OCI-LY3 (cell line): ENCODE measurements at regions not wholly inside any gene's neighbourhood (a gene's known extent, or its start where the extent isn't known, plus 50 kb on each side); places are given as distances from the start of the nearest gene placed in this dataset.

ENCODE experiments used
- H2AFZ ChIP-seq: fragments of 200-600, 300-600 bp; shearing (Covaris generic); 2 replicates; pipeline ENCODE4 v1.6.0; 2014; ENCODE audit warnings: antibody characterized with exemption, low read depth, low read length
- H3K27ac ChIP-seq: fragments of 200-600, 300-600 bp; sonication (generic); 2 replicates; pipeline ENCODE4 v1.5.1; 2014; ENCODE audit warnings: mild to moderate bottlenecking, low read length, moderate library complexity, mixed read lengths
- H3K27me3 ChIP-seq: fragments of 200-600, 300-600 bp; sonication (generic); 2 replicates; pipeline ENCODE4 v1.6.1; 2014; ENCODE audit warnings: low read depth, low read length, mixed read lengths
- H3K36me3 ChIP-seq: fragments of 200-600, 300-600 bp; sonication (generic); replicated peaks from 2 replicates; pipeline ENCODE3; 2014; ENCODE audit warnings: low read depth, low read length, mixed read lengths
- H3K4me1 ChIP-seq: fragments of 300-600, 200-600 bp; sonication (generic); 2 replicates; pipeline ENCODE4 v1.6.1; 2014; ENCODE audit warnings: low read length, mixed read lengths
- H3K4me2 ChIP-seq: fragments of 200-600, 300-600 bp; sonication (generic); 2 replicates; pipeline ENCODE4 v1.6.1; 2014; ENCODE audit warnings: low read length, mixed read lengths
- H3K4me3 ChIP-seq: fragments of 300-600, 200-600 bp; sonication (generic); 2 replicates; pipeline ENCODE4 v1.5.1; 2014; ENCODE audit warnings: antibody characterized with exemption, mild to moderate bottlenecking, low read length, moderate library complexity
- H3K79me2 ChIP-seq: fragments of 300-600, 200-600 bp; shearing (Covaris generic); 2 replicates; pipeline ENCODE4 v1.6.1; 2014; ENCODE audit warnings: mild to moderate bottlenecking, low read length, mixed read lengths
- H3K9ac ChIP-seq: fragments of 300-600, 200-600 bp; shearing (Covaris generic); 2 replicates; pipeline ENCODE4 v1.6.0; 2014; ENCODE audit warnings: mild to moderate bottlenecking, low read length, moderate library complexity
- H3K9me3 ChIP-seq: fragments of 200-600, 300-600 bp; shearing (Covaris generic); 2 replicates; pipeline ENCODE4 v1.6.1; 2014; ENCODE audit warnings: low read length, mixed read lengths; ENCODE audit not compliant: insufficient read depth
- H4K20me1 ChIP-seq: fragments of 200-600, 300-600 bp; sonication (generic); 2 replicates; pipeline ENCODE4 v1.6.1; 2016; ENCODE audit warnings: low read length, mixed read lengths; ENCODE audit not compliant: insufficient read depth
- CTCF ChIP-seq: fragments of 200-600, 300-600 bp; sonication (generic); IDR thresholded peaks from 2 replicates; pipeline ENCODE4 v1.5.1; 2014; ENCODE audit warnings: antibody characterized with exemption, low read length, low read depth
- EZH2phosphoT487 ChIP-seq: fragments of 200-600 bp; shearing (Covaris generic); IDR thresholded peaks from 2 replicates; pipeline ENCODE4 v1.6.1; 2018; ENCODE audit warnings: antibody characterized with exemption, mixed run types, low read depth

- H2AFZ ChIP-seq: no peak overlapping the region; the same call in 1 of the 2 replicates
- no peaks in the 10 kb centered on the region for H3K27me3 ChIP-seq
- H3K79me2 ChIP-seq: no peaks in the 10 kb centered on the region
- H4K20me1 ChIP-seq: no peaks in the 10 kb centered on the region
- H3K4me3 ChIP-seq: peak overlapping the region; percentile 78
- TF ChIP-seq CTCF (no peak), EZH2phosphoT487 (no peak)
- H3K36me3 ChIP-seq: no peaks in the 10 kb centered on the region
- H3K27ac ChIP-seq: peak overlapping the region; percentile 99
- H3K9me3 ChIP-seq: no peaks in the 10 kb centered on the region
- H3K9ac ChIP-seq: peak overlapping the region; percentile 94
- H3K4me1 ChIP-seq: peaks cover 95% of the 10 kb centered on the region
- peak overlapping the region; percentile 99 for H3K4me2 ChIP-seq
These were observed 234.3 kb upstream of the PLEKHG7 start for GRCh38 chr12:92468358-92469020.

- H3K9me3 ChIP-seq: no peaks in the 10 kb centered on the region
- peak overlapping the region; percentile 99 for H3K4me2 ChIP-seq
- H3K9ac ChIP-seq: peak overlapping the region; percentile 94
- peak overlapping the region; percentile 78 for H3K4me3 ChIP-seq
- H3K4me1 ChIP-seq: peaks cover 95% of the 10 kb centered on the region
- peak overlapping the region; percentile 99 for H3K27ac ChIP-seq
- H3K36me3 ChIP-seq: no peaks in the 10 kb centered on the region
- no peaks in the 10 kb centered on the region for H4K20me1 ChIP-seq
- no peaks in the 10 kb centered on the region for H3K79me2 ChIP-seq
- H3K27me3 ChIP-seq: no peaks in the 10 kb centered on the region
- no peak overlapping the region; the same call in 1 of the 2 replicates for H2AFZ ChIP-seq
- no peak for TF ChIP-seq EZH2phosphoT487
These were observed 234.9 kb upstream of the PLEKHG7 start for GRCh38 chr12:92467886-92468285.

- Histone ChIP-seq H3K9me3 (peaks cover 3% of the 10 kb centered on the region; the same call in 1 of the 2 replicates), H3K4me2 (peak overlapping the region; percentile 99), H4K20me1 (no peaks in the 10 kb centered on the region), H3K4me1 (peaks cover 95% of the 10 kb centered on the region), H3K27ac (peak overlapping the region; percentile 99), H3K79me2 (no peaks in the 10 kb centered on the region), H3K36me3 (no peaks in the 10 kb centered on the region), H2AFZ (peak overlapping the region; percentile 44; the same call in 1 of the 2 replicates), H3K9ac (peak overlapping the region; percentile 94), H3K4me3 (peak overlapping the region; percentile 78), H3K27me3 (no peaks in the 10 kb centered on the region)
- TF ChIP-seq EZH2phosphoT487: no peak
These were observed 236.1 kb upstream of the PLEKHG7 start for GRCh38 chr12:92466391-92467305.

- H3K79me2 ChIP-seq: no peaks in the 10 kb centered on the region
- H3K4me2 ChIP-seq: peak overlapping the region; percentile 99
- peak overlapping the region; percentile 99 for H3K27ac ChIP-seq
- peak overlapping the region; percentile 44; the same call in 1 of the 2 replicates for H2AFZ ChIP-seq
- TF ChIP-seq CTCF: no peak
- no peak for TF ChIP-seq EZH2phosphoT487
- no peaks in the 10 kb centered on the region for H4K20me1 ChIP-seq
- no peaks in the 10 kb centered on the region for H3K27me3 ChIP-seq
- H3K9ac ChIP-seq: peak overlapping the region; percentile 94
- peaks cover 8% of the 10 kb centered on the region; the same call in 1 of the 2 replicates for H3K9me3 ChIP-seq
- peak overlapping the region; percentile 78 for H3K4me3 ChIP-seq
- H3K36me3 ChIP-seq: no peaks in the 10 kb centered on the region
- peaks cover 96% of the 10 kb centered on the region for H3K4me1 ChIP-seq
These were observed 236.9 kb upstream of the PLEKHG7 start for GRCh38 chr12:92465786-92466295.
